K562 (cell line): ENCODE measurements at regions not wholly inside any gene's neighbourhood (a gene's known extent, or its start where the extent isn't known, plus 50 kb on each side); places are given as distances from the start of the nearest gene placed in this dataset.

Experiments
- ATAC-seq: fragments of 200-7000 bp; cut with Tn5 transposase; 3 replicates; pipeline ENCODE4 v1.9.1; 2020; ENCODE audit warnings: moderate library complexity
- BruUV-seq: library from RNA; stranded (reverse); fragments of 400-500 nt; replicated peaks from 2 replicates; lab custom pipeline; 2021; lab: Mats Ljungman, UMichigan
- CTCF ChIA-PET: fragments of 300-600 bp; formaldehyde crosslinking; extraction: SDS; loops from one replicate; lab custom pipeline; 2021; ENCODE audit warnings: low intra/inter-chr PET ratio; lab: Yijun Ruan, JAX
- POLR2A ChIA-PET: fragments of 300-600, 350-650 bp; sonication (Branson Sonifier 250); formaldehyde crosslinking; extraction: SDS; loops from one replicate; lab custom pipeline; 2021; ENCODE audit warnings: antibody characterized with exemption, inconsistent platforms; lab: Yijun Ruan, JAX
- DNase-seq, 4 experiments: peaks; one replicate each; pipeline versions ENCODE4 v3.0.0 to v3.0.0-alpha.2; 2011 to 2018; ENCODE audit warnings: low spot score in 3 of 4, mixed read lengths in 3 of 4; ENCODE audit errors: extremely low read depth in 1 of 4
- FAIRE-seq: peaks from 2 replicates; lab custom pipeline; 2011; peaks lifted over from hg19 to GRCh38; lab: Jason Lieb, UNC
- H2AFZ ChIP-seq: 2 replicates; pipeline ENCODE4 v1.6.0; 2011; ENCODE audit warnings: low read depth, low read length, control low read depth, inconsistent platforms
- H3K27ac ChIP-seq: fragments of 200-600 bp; 3 replicates; pipeline ENCODE4 v1.8.0; 2011; ENCODE audit warnings: low read depth, mild to moderate bottlenecking, control low read depth, inconsistent platforms, low read length, moderate library complexity, mixed read lengths; ENCODE audit errors: extremely low read depth
- H3K27me3 ChIP-seq, 2 experiments: fragments of 300-600 bp in 1 of 2; 2 replicates in 1 of 2; 3 replicates in 1 of 2; pipeline versions ENCODE4 v1.6.0 to v1.8.0; 2011; ENCODE audit warnings: inconsistent platforms in 2 of 2, low read length in 2 of 2, mild to moderate bottlenecking in 1 of 2, mixed read lengths in 1 of 2, moderate library complexity in 1 of 2; ENCODE audit not compliant: control insufficient read depth in 2 of 2, insufficient read depth in 2 of 2
- H3K36me3 ChIP-seq: fragments of 300-600 bp; 3 replicates; pipeline ENCODE4 v1.8.0; 2011; ENCODE audit warnings: mild to moderate bottlenecking, low read length, inconsistent platforms; ENCODE audit not compliant: control insufficient read depth, insufficient read depth
- H3K4me1 ChIP-seq, 2 experiments: fragments of 200-600 bp in 1 of 2; replicated peaks in 1 of 2; 2 replicates in 1 of 2; 3 replicates in 1 of 2; pipeline versions ENCODE4 v1.5.1 to v1.8.0; 2011; ENCODE audit warnings: inconsistent platforms in 2 of 2, low read length in 2 of 2, mild to moderate bottlenecking in 1 of 2, mixed read lengths in 1 of 2, moderate library complexity in 1 of 2; ENCODE audit not compliant: control insufficient read depth in 2 of 2, insufficient read depth in 2 of 2
- H3K4me2 ChIP-seq: 2 replicates; pipeline ENCODE4 v1.6.1; 2011; ENCODE audit warnings: low read length, control low read depth, inconsistent platforms, mixed read lengths; ENCODE audit not compliant: insufficient read depth
- H3K4me3 ChIP-seq: fragments of 200-600 bp; sonication (generic), shearing (Covaris generic); 2 replicates; pipeline ENCODE4 v1.5.1; 2016; ENCODE audit warnings: control low read depth, inconsistent platforms
- H3K79me2 ChIP-seq: fragments of 200-600 bp; 3 replicates; pipeline ENCODE4 v1.8.0; 2011; ENCODE audit warnings: low read length, inconsistent platforms; ENCODE audit not compliant: control insufficient read depth, insufficient read depth
- H3K9ac ChIP-seq, 2 experiments: 2 replicates each; pipeline versions ENCODE4 v1.6.0 to v1.6.1; 2011; ENCODE audit warnings: low read depth in 2 of 2, low read length in 2 of 2, control low read depth in 1 of 2, inconsistent platforms in 1 of 2, mild to moderate bottlenecking in 1 of 2, mixed read lengths in 1 of 2; ENCODE audit not compliant: insufficient read depth in 1 of 2
- H3K9me1 ChIP-seq: one replicate; pipeline ENCODE4 v1.6.0; 2011; ENCODE audit warnings: inconsistent platforms, mild to moderate bottlenecking, low read length, moderate library complexity; ENCODE audit not compliant: control insufficient read depth, insufficient read depth
- H3K9me3 ChIP-seq: replicated peaks from 2 replicates; pipeline ENCODE4 v1.5.1; 2011; ENCODE audit warnings: low read depth, low read length, inconsistent platforms; ENCODE audit not compliant: control insufficient read depth, insufficient read depth
- H4K20me1 ChIP-seq: replicated peaks from 2 replicates; pipeline ENCODE4 v1.6.1; 2011; ENCODE audit warnings: low read length, inconsistent platforms, mixed read lengths; ENCODE audit not compliant: control insufficient read depth, insufficient read depth
- BCOR ChIP-seq: fragments of 450-650 bp; IDR thresholded peaks from 2 replicates; pipeline ENCODE4 v1.6.1; 2016
- IRF2 ChIP-seq: sonication (generic); formaldehyde crosslinking; IDR thresholded peaks from 2 replicates; pipeline ENCODE4 v1.8.1; 2022; ENCODE audit warnings: mild to moderate bottlenecking, missing genetic modification reagents
- KAT2B ChIP-seq: IDR thresholded peaks from one replicate; pipeline ENCODE4 v1.6.1; 2012; ENCODE audit warnings: low read depth, mild to moderate bottlenecking, control low read depth, inconsistent platforms, low read length, moderate library complexity
- WGBS: fragments of 100-300 bp; shearing (Covaris generic); methylation state at CpG from one replicate; pipeline ENCODE4 v1.1.6; 2016; ENCODE audit warnings: low coverage, mixed read lengths; ENCODE audit not compliant: insufficient coverage; ENCODE audit errors: missing lambda C conversion rate; 5-methylcytosine and 5-hydroxymethylcytosine counted together
- in situ Hi-C: fragments of 300-500 bp; cut with MboI; formaldehyde crosslinking; loops from 4 replicates; pipeline ENCODE4 v1.15.0; 2018; ENCODE audit warnings: inconsistent platforms, mixed read lengths
- intact Hi-C: fragments of 100-400 bp; cut with micrococcal nuclease; formaldehyde crosslinking; loops from 2 replicates; pipeline ENCODE4 v1.14.2; 2022
- TF ChIP-seq, protein P1 (sequence below): fragments of 250-450 bp; sonication (Bioruptor Pico); IDR thresholded peaks from 2 replicates; pipeline ENCODE4 v1.5.1; 2021; ENCODE audit warnings: mild to moderate bottlenecking
- TF ChIP-seq, protein P2 (sequence below): fragments of 450-650 bp; IDR thresholded peaks from 2 replicates; pipeline ENCODE4 v1.6.1; 2017; ENCODE audit warnings: antibody characterized with exemption
- TF ChIP-seq, protein P3 (sequence below), 2 experiments: fragments of 450-650 bp in 1 of 2; sonication (generic) in 1 of 2; formaldehyde crosslinking in 1 of 2; IDR thresholded peaks; 2 replicates each; pipeline versions ENCODE4 v1.7.1 to v1.9.0; 2016 to 2022; ENCODE audit warnings: inconsistent platforms in 1 of 2, mild to moderate bottlenecking in 1 of 2, missing genetic modification reagents in 1 of 2

DNA sequence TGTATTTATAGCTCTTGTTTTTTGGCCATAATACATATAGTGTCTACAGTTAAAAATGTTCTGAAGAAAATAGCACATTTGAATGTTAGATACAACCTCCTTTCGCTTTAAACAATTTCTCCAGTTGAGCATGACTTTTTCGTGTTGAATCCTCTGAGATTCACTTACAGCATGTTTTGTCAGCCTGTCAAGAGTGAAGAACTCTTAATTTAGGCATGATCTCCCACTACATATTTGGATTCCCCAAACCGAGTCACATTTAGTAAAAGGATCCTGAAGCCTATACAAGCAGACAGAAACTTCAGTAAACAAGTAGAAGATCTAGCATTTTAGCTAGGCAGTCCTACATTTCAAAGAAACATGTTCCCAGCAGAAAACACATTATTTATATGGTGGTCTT, 796.6 kb downstream of the MCTP2 start (continued):
- TF ChIP-seq, protein P1, sequence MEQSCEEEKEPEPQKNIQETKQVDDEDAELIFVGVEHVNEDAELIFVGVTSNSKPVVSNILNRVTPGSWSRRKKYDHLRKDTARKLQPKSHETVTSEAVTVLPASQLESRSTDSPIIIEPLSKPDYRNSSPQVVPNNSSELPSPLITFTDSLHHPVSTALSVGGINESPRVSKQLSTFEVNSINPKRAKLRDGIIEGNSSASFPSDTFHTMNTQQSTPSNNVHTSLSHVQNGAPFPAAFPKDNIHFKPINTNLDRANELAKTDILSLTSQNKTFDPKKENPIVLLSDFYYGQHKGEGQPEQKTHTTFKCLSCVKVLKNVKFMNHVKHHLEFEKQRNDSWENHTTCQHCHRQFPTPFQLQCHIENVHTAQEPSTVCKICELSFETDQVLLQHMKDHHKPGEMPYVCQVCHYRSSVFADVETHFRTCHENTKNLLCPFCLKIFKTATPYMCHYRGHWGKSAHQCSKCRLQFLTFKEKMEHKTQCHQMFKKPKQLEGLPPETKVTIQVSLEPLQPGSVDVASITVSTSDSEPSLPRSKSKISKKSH (CRISPR knock-in tag): no peak
- TF ChIP-seq, all 486 proteins: peak for 0

- H3K9ac ChIP-seq: no peak overlapping the region
- no TSS peak for BruUV-seq
- H3K4me1 ChIP-seq: no peaks in the 10 kb centered on the region
- H4K20me1 ChIP-seq: no peaks in the 10 kb centered on the region
- no peak for DNase-seq
- no peaks in the 10 kb centered on the region for H3K79me2 ChIP-seq
- no peak overlapping the region for H3K4me2 ChIP-seq
- in situ Hi-C loops: no loop called here
- no peak overlapping the region for H3K4me3 ChIP-seq
- CTCF ChIA-PET: interaction anchor here (0.6 kb wide), 1 partner anchor 78 kb away, joined by 3 read pairs; no protein-coding TSS in a partner anchor
- H3K27ac ChIP-seq: no peak overlapping the region
- intact Hi-C loops: no loop called here
- no peaks in the 10 kb centered on the region for H3K27me3 ChIP-seq
- POLR2A ChIA-PET: no interaction called here
- no peak for FAIRE-seq
- no peaks in the 10 kb centered on the region for H3K9me3 ChIP-seq
- H3K9me1 ChIP-seq: no peaks in the 10 kb centered on the region
- H3K36me3 ChIP-seq: no peaks in the 10 kb centered on the region; the same call in 2 of the 3 replicates
- H2AFZ ChIP-seq: no peak overlapping the region
- WGBS: 78% methylated on average over 2 of the region's 2 CpGs
- no peak for ATAC-seq
- TF ChIP-seq KAT2B (no peak), BCOR (no peak), IRF2 (CRISPR knock-in tag) (no peak)
- TF ChIP-seq, protein P2, sequence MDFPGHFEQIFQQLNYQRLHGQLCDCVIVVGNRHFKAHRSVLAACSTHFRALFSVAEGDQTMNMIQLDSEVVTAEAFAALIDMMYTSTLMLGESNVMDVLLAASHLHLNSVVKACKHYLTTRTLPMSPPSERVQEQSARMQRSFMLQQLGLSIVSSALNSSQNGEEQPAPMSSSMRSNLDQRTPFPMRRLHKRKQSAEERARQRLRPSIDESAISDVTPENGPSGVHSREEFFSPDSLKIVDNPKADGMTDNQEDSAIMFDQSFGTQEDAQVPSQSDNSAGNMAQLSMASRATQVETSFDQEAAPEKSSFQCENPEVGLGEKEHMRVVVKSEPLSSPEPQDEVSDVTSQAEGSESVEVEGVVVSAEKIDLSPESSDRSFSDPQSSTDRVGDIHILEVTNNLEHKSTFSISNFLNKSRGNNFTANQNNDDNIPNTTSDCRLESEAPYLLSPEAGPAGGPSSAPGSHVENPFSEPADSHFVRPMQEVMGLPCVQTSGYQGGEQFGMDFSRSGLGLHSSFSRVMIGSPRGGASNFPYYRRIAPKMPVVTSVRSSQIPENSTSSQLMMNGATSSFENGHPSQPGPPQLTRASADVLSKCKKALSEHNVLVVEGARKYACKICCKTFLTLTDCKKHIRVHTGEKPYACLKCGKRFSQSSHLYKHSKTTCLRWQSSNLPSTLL: no peak
- TF ChIP-seq, protein P3, sequence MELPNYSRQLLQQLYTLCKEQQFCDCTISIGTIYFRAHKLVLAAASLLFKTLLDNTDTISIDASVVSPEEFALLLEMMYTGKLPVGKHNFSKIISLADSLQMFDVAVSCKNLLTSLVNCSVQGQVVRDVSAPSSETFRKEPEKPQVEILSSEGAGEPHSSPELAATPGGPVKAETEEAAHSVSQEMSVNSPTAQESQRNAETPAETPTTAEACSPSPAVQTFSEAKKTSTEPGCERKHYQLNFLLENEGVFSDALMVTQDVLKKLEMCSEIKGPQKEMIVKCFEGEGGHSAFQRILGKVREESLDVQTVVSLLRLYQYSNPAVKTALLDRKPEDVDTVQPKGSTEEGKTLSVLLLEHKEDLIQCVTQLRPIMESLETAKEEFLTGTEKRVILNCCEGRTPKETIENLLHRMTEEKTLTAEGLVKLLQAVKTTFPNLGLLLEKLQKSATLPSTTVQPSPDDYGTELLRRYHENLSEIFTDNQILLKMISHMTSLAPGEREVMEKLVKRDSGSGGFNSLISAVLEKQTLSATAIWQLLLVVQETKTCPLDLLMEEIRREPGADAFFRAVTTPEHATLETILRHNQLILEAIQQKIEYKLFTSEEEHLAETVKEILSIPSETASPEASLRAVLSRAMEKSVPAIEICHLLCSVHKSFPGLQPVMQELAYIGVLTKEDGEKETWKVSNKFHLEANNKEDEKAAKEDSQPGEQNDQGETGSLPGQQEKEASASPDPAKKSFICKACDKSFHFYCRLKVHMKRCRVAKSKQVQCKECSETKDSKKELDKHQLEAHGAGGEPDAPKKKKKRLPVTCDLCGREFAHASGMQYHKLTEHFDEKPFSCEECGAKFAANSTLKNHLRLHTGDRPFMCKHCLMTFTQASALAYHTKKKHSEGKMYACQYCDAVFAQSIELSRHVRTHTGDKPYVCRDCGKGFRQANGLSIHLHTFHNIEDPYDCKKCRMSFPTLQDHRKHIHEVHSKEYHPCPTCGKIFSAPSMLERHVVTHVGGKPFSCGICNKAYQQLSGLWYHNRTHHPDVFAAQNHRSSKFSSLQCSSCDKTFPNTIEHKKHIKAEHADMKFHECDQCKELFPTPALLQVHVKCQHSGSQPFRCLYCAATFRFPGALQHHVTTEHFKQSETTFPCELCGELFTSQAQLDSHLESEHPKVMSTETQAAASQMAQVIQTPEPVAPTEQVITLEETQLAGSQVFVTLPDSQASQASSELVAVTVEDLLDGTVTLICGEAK (IDR thresholded peaks at IDR 0.05): no peak
- TF ChIP-seq, protein P3 (CRISPR knock-in tag; IDR thresholded peaks at IDR 0.05): no peak
Measured at GRCh38 chr15:95032156-95032555, 800.8 kb downstream of the MCTP2 start.
